Activated naive CD8-positive, alpha-beta T cell treated with anti-CD3 and anti-CD28 coated beads, Interleukin-2, amount 10 ng/mL, durations not matched to agents 7 days and 5 days (primary cell): ENCODE measurements at regions not wholly inside any gene's neighbourhood (a gene's known extent, or its start where the extent isn't known, plus 50 kb on each side); places are given as distances from the start of the nearest gene placed in this dataset.

Source experiments
- ATAC-seq: fragments of 150-1000 bp; cut with Tn5 transposase; one replicate; pipeline ENCODE4 v1.10.0; 2021; ENCODE audit warnings: low read depth, moderate library complexity
- POLR2A ChIA-PET: fragments of 350-600 bp; sonication (Branson Sonifier 250); formaldehyde crosslinking; loops from one replicate; lab custom pipeline; 2021; ENCODE audit warnings: antibody characterized with exemption; lab: Charles Lee
- DNase-seq: peaks from one replicate; pipeline ENCODE4 v3.0.0; 2021
- H3K27ac Mint-ChIP-seq: one replicate; pipeline ENCODE4 v1.8.0; 2022; ENCODE audit warnings: mild to moderate bottlenecking, mixed read lengths
- H3K27me3 Mint-ChIP-seq: one replicate; pipeline ENCODE4 v1.8.0; 2022; ENCODE audit warnings: mild to moderate bottlenecking, moderate library complexity, mixed read lengths
- H3K36me3 Mint-ChIP-seq: one replicate; pipeline ENCODE4 v1.8.0; 2021; ENCODE audit warnings: mild to moderate bottlenecking, mixed read lengths
- H3K4me1 Mint-ChIP-seq: one replicate; pipeline ENCODE4 v1.8.0; 2021; ENCODE audit warnings: mixed read lengths
- H3K4me3 Mint-ChIP-seq: one replicate; pipeline ENCODE4 v1.8.0; 2022; ENCODE audit warnings: mild to moderate bottlenecking, moderate library complexity, mixed read lengths
- H3K9me3 Mint-ChIP-seq: one replicate; pipeline ENCODE4 v1.8.0; 2021; ENCODE audit warnings: mixed read lengths

GRCh38 chr22:47340851-47341436 is 578.5 kb downstream of the TBC1D22A start:
- Mint-ChIP-seq H3K4me1 (no peaks in the 10 kb centered on the region), H3K4me3 (no peak overlapping the region), H3K9me3 (peaks cover 3% of the 10 kb centered on the region), H3K27me3 (no peaks in the 10 kb centered on the region), H3K36me3 (no peaks in the 10 kb centered on the region), H3K27ac (no peak overlapping the region)
- ATAC-seq (no peak), DNase-seq (no peak)
- POLR2A ChIA-PET = no interaction called here

GRCh38 chr22:47337161-47337621 is 574.7 kb downstream of the TBC1D22A start:
- Mint-ChIP-seq H3K9me3 (peaks cover 5% of the 10 kb centered on the region), H3K4me3 (no peak overlapping the region), H3K27ac (peak overlapping the region; percentile 42), H3K27me3 (no peaks in the 10 kb centered on the region), H3K4me1 (no peaks in the 10 kb centered on the region), H3K36me3 (no peaks in the 10 kb centered on the region)
- no peak for ATAC-seq
- POLR2A ChIA-PET = no interaction called here
- DNase-seq = no peak

GRCh38 chr22:47335958-47336357 is 573.5 kb downstream of the TBC1D22A start:
- no peak for DNase-seq
- H3K36me3 Mint-ChIP-seq = no peaks in the 10 kb centered on the region
- no peaks in the 10 kb centered on the region for H3K4me1 Mint-ChIP-seq
- H3K4me3 Mint-ChIP-seq = no peak overlapping the region
- H3K27ac Mint-ChIP-seq = peak overlapping the region; percentile 24
- POLR2A ChIA-PET = no interaction called here
- H3K27me3 Mint-ChIP-seq = no peaks in the 10 kb centered on the region
- H3K9me3 Mint-ChIP-seq = peaks cover 7% of the 10 kb centered on the region
- ATAC-seq = no peak

DNA sequence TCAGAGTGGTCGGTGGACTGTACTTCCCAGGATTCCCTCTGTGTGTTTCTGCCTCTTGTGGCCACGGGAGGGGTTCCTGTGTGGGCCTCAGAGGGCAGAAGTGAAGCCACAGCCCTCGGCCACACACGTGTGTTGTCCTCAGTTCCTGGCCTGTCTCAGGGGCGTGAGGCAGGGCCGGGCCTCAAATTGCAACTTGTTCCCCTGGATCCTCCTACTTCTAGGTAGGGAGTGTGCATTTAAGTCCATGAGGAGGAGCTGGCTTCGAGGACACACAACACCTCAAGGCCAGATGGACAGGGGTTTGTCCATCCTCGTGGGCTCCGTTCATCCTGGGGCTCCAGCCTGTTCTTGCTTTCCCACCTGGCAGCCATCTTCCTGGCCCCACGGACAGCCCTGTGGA is 573.0 kb downstream of the TBC1D22A start:
- H3K36me3 Mint-ChIP-seq = no peaks in the 10 kb centered on the region
- DNase-seq (no peak), ATAC-seq (no peak)
- no peaks in the 10 kb centered on the region for H3K4me1 Mint-ChIP-seq
- no peak overlapping the region for H3K4me3 Mint-ChIP-seq
- H3K9me3 Mint-ChIP-seq = peaks cover 7% of the 10 kb centered on the region
- no peak overlapping the region for H3K27ac Mint-ChIP-seq
- no peaks in the 10 kb centered on the region for H3K27me3 Mint-ChIP-seq
- POLR2A ChIA-PET = no interaction called here

DNA sequence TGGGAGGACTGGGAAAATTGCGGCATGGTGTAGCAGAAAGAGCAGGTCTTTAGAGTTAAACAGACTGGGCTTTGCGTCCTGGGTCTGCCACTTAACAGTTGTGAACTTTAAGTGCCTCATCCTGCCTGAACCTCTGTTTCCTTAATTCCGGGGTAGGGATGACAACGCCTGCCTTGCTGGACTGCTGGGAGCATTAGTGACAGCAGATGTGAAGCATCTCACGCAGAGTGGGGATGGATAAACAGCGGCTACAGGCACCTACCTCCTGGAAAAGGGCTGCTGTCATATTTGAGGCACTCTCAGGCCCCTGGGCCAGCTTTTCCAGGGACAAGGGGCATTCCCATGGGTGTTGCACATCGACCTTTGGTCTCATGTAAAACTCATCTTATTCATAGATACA is 572.2 kb downstream of the TBC1D22A start:
- Mint-ChIP-seq H3K9me3 (peaks cover 7% of the 10 kb centered on the region), H3K27me3 (no peaks in the 10 kb centered on the region), H3K27ac (no peak overlapping the region), H3K4me3 (no peak overlapping the region), H3K36me3 (no peaks in the 10 kb centered on the region), H3K4me1 (no peaks in the 10 kb centered on the region)
- POLR2A ChIA-PET = no interaction called here
- no peak for DNase-seq
- no peak for ATAC-seq

DNA sequence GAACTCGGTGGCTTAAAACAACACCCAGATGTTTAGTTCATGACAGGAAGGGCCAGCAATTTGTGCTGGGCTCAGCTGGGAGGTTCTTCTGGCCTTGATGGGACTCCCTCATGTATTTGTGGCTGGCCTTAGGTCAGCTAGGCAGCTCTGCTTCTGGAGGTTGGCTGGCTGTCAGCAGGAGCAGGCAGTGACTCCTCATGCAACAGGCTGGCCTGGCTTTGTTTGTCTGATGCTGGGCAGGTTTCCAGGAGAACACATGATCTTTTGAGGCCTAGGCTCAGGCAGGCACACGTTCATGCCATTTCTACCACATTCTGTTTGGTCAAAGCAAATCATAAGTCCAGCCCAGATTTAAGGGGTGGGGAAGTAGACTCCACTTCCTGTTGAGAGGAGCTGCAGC is 571.2 kb downstream of the TBC1D22A start:
- H3K4me1 Mint-ChIP-seq = no peaks in the 10 kb centered on the region
- H3K9me3 Mint-ChIP-seq = peaks cover 7% of the 10 kb centered on the region
- DNase-seq (no peak), ATAC-seq (no peak)
- no peak overlapping the region for H3K27ac Mint-ChIP-seq
- POLR2A ChIA-PET = no interaction called here
- H3K4me3 Mint-ChIP-seq = no peak overlapping the region
- H3K36me3 Mint-ChIP-seq = no peaks in the 10 kb centered on the region
- H3K27me3 Mint-ChIP-seq = no peaks in the 10 kb centered on the region

DNA sequence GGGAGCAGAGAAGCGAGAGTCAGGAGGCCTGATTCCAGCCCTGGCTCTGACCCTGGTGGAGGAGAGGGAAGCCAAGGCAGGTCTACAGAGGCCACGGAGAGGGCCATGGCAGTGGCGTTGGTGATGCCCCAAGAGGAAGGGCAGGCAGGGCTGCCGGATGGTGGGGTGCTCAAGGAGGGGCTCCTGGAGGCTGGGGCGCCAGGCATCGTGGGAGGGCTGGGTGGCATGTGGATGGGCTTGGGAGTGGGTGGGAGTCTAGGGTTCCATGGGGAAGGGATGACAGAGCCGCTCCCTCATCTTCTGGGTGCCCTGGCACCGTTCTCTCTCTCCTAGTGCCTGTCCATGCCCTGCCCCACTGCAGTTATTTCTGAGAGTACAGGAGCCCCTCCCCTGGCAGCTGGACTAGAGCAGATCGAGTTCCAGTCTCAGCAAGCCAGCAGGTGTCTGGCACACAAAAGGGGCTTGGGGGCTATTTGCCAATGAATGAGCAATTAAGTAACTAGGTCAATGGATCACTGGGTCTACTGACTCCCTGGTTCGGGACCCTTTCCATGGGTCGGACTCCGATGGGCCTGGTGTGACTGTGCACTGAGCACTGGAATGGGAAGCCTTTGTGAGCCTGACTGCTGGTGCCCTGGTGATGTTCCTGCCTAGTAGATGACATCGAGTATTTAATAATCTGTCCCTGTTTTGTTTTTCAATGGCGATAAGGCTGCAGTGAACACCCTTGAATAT is 570.0 kb downstream of the TBC1D22A start:
- no peaks in the 10 kb centered on the region for H3K36me3 Mint-ChIP-seq
- POLR2A ChIA-PET = no interaction called here
- peaks cover 7% of the 10 kb centered on the region for H3K9me3 Mint-ChIP-seq
- H3K27ac Mint-ChIP-seq = no peak overlapping the region
- DNase-seq (no peak), ATAC-seq (no peak)
- H3K4me3 Mint-ChIP-seq = no peak overlapping the region
- no peaks in the 10 kb centered on the region for H3K27me3 Mint-ChIP-seq
- no peaks in the 10 kb centered on the region for H3K4me1 Mint-ChIP-seq

- ATAC-seq (no peak), DNase-seq (no peak)
- Mint-ChIP-seq H3K36me3 (no peaks in the 10 kb centered on the region), H3K9me3 (peaks cover 7% of the 10 kb centered on the region), H3K27me3 (no peaks in the 10 kb centered on the region), H3K4me1 (no peaks in the 10 kb centered on the region), H3K4me3 (no peak overlapping the region), H3K27ac (no peak overlapping the region)
- POLR2A ChIA-PET = no interaction called here
Measured at GRCh38 chr22:47331750-47332149, 569.3 kb downstream of the TBC1D22A start.

- Mint-ChIP-seq H3K27me3 (no peaks in the 10 kb centered on the region), H3K4me1 (no peaks in the 10 kb centered on the region), H3K27ac (no peak overlapping the region), H3K9me3 (peaks cover 2% of the 10 kb centered on the region), H3K4me3 (no peak overlapping the region), H3K36me3 (no peaks in the 10 kb centered on the region)
- no peak for ATAC-seq
- no peak for DNase-seq
- POLR2A ChIA-PET = no interaction called here
Measured at GRCh38 chr22:47329727-47330650, 567.5 kb downstream of the TBC1D22A start.

GRCh38 chr22:47328550-47329243 is 566.2 kb downstream of the TBC1D22A start:
- peaks cover 2% of the 10 kb centered on the region for H3K9me3 Mint-ChIP-seq
- ATAC-seq (no peak), DNase-seq (no peak)
- H3K27me3 Mint-ChIP-seq = no peaks in the 10 kb centered on the region
- no peaks in the 10 kb centered on the region for H3K4me1 Mint-ChIP-seq
- POLR2A ChIA-PET = no interaction called here
- H3K27ac Mint-ChIP-seq = no peak overlapping the region
- H3K4me3 Mint-ChIP-seq = no peak overlapping the region
- no peaks in the 10 kb centered on the region for H3K36me3 Mint-ChIP-seq

DNA sequence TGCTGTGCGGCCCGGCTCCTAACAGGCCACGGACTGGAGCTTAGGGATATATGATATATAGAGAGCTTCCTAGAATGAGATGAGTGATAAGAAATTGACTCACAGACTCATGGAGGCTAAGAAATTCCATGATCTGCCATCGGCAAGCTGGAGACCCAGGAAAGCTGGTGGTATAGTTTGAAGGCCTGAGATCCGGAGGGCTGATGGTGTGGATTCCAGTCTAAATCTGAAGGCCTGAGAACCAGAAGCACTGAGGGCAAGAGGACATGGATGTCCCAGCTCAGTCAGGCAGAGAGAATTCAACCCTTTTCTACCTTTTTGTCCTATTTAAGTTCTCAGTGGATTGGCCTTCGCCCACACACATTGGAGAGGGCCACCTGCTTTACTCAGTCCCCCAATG is 564.8 kb downstream of the TBC1D22A start:
- ATAC-seq (no peak), DNase-seq (no peak)
- POLR2A ChIA-PET = no interaction called here
- Mint-ChIP-seq H3K4me1 (no peaks in the 10 kb centered on the region), H3K36me3 (no peaks in the 10 kb centered on the region), H3K4me3 (no peak overlapping the region), H3K27ac (no peak overlapping the region), H3K9me3 (peaks cover 2% of the 10 kb centered on the region), H3K27me3 (no peaks in the 10 kb centered on the region)

GRCh38 chr22:47325249-47325648 is 562.8 kb downstream of the TBC1D22A start:
- Mint-ChIP-seq H3K4me3 (no peak overlapping the region), H3K27me3 (no peaks in the 10 kb centered on the region), H3K4me1 (no peaks in the 10 kb centered on the region), H3K9me3 (no peaks in the 10 kb centered on the region), H3K27ac (no peak overlapping the region), H3K36me3 (no peaks in the 10 kb centered on the region)
- ATAC-seq = no peak
- no peak for DNase-seq
- POLR2A ChIA-PET = no interaction called here

DNA sequence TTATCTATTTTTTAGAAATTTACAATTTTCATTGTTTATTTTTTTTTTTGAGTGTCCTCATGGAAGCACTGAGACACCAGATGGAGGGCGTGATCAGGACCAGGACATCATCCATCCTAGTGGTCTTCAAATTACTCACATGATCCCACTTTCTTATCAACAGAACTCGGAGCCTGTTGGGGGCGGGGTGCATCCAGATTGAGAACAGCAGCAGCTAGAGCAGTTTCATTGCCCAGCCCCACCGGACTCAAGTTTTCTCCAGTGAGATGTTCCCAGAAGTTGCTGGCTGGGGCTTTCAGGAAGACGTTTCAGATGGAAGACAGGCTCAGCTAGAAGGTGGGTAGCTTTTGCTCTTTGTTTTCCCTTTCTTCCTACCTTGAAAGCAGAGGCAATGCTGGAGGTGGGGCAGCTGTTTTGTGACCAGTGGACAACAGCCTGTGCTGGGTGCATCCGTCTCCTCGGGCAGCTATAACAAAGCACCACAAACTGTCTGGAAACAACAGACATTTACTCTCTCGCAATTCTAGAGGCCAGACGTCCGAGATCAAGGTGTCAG is 562.1 kb downstream of the TBC1D22A start:
- Mint-ChIP-seq H3K9me3 (peaks cover 3% of the 10 kb centered on the region), H3K4me3 (no peak overlapping the region), H3K27me3 (no peaks in the 10 kb centered on the region), H3K27ac (no peak overlapping the region), H3K36me3 (no peaks in the 10 kb centered on the region), H3K4me1 (no peaks in the 10 kb centered on the region)
- DNase-seq (no peak), ATAC-seq (no peak)
- POLR2A ChIA-PET = no interaction called here
